ENCODE measurements at regions not wholly inside any gene's neighbourhood (a gene's known extent, or its start where the extent isn't known, plus 50 kb on each side); places are given as distances from the start of the nearest gene placed in this dataset.

GRCh38 chr3:72071624-72072023 lies 286.7 kb upstream of the PROK2 start:
- Histone ChIP-seq H3K9me3 (no peaks in the 10 kb centered on the region; the same call in 1 of the 2 replicates), H3K4me1 (no peaks in the 10 kb centered on the region; the same call in 1 of the 2 replicates), H3K36me3 (no peaks in the 10 kb centered on the region), H3K27me3 (no peaks in the 10 kb centered on the region), H3K4me3 (ENCODE audit: low read depth, low read length) (no peak overlapping the region)
- DNase-seq = no peak
- TF ChIP-seq CTCF (IDR thresholded peaks at IDR 0.05; ENCODE audit: low read depth, low read length) = no peak

GRCh38 chr3:72070005-72070404 lies 285.1 kb upstream of the PROK2 start:
- TF ChIP-seq CTCF (IDR thresholded peaks at IDR 0.05; ENCODE audit: low read depth, low read length) = no peak
- DNase-seq = no peak
- Histone ChIP-seq H3K4me1 (peaks cover 4% of the 10 kb centered on the region; the same call in 1 of the 2 replicates), H3K4me3 (ENCODE audit: low read depth, low read length) (no peak overlapping the region), H3K36me3 (no peaks in the 10 kb centered on the region), H3K27me3 (no peaks in the 10 kb centered on the region), H3K9me3 (no peaks in the 10 kb centered on the region)

GRCh38 chr3:72069543-72069942 lies 284.6 kb upstream of the PROK2 start:
- H3K9me3 ChIP-seq = no peaks in the 10 kb centered on the region
- H3K36me3 ChIP-seq = no peaks in the 10 kb centered on the region
- H3K27me3 ChIP-seq = no peaks in the 10 kb centered on the region
- H3K4me3 ChIP-seq (ENCODE audit: low read depth, low read length) = no peak overlapping the region
- peaks cover 4% of the 10 kb centered on the region; the same call in 1 of the 2 replicates for H3K4me1 ChIP-seq
- DNase-seq = no peak
- no peak for TF ChIP-seq CTCF (IDR thresholded peaks at IDR 0.05; ENCODE audit: low read depth, low read length)

- Histone ChIP-seq H3K4me1 (peaks cover 4% of the 10 kb centered on the region; the same call in 1 of the 2 replicates), H3K36me3 (no peaks in the 10 kb centered on the region), H3K27me3 (no peaks in the 10 kb centered on the region), H3K4me3 (ENCODE audit: low read depth, low read length) (no peak overlapping the region), H3K9me3 (peaks cover 3% of the 10 kb centered on the region; the same call in 1 of the 2 replicates)
- no peak for DNase-seq
- no peak for TF ChIP-seq CTCF (IDR thresholded peaks at IDR 0.05; ENCODE audit: low read depth, low read length)
Observed at GRCh38 chr3:72068621-72069020, 283.7 kb upstream of the PROK2 start.

- peaks cover 3% of the 10 kb centered on the region; the same call in 1 of the 2 replicates for H3K9me3 ChIP-seq
- peaks cover 4% of the 10 kb centered on the region; the same call in 1 of the 2 replicates for H3K4me1 ChIP-seq
- no peak overlapping the region for H3K4me3 ChIP-seq (ENCODE audit: low read depth, low read length)
- no peak for TF ChIP-seq CTCF (IDR thresholded peaks at IDR 0.05; ENCODE audit: low read depth, low read length)
- no peaks in the 10 kb centered on the region for H3K27me3 ChIP-seq
- no peak for DNase-seq
- no peaks in the 10 kb centered on the region for H3K36me3 ChIP-seq
Observed at GRCh38 chr3:72067721-72068120, 282.8 kb upstream of the PROK2 start.

- Histone ChIP-seq H3K4me3 (ENCODE audit: low read depth, low read length) (no peak overlapping the region), H3K9me3 (peaks cover 3% of the 10 kb centered on the region; the same call in 1 of the 2 replicates), H3K27me3 (no peaks in the 10 kb centered on the region), H3K4me1 (peaks cover 4% of the 10 kb centered on the region; the same call in 1 of the 2 replicates), H3K36me3 (no peaks in the 10 kb centered on the region)
- no peak for TF ChIP-seq CTCF (IDR thresholded peaks at IDR 0.05; ENCODE audit: low read depth, low read length)
- DNase-seq = no peak
Observed at GRCh38 chr3:72065872-72066641, 281.1 kb upstream of the PROK2 start.

All from BE2C (cell line).